ENCODE measurements at regions not wholly inside any gene's neighbourhood (a gene's known extent, or its start where the extent isn't known, plus 50 kb on each side); places are given as distances from the start of the nearest gene placed in this dataset.

DNA sequence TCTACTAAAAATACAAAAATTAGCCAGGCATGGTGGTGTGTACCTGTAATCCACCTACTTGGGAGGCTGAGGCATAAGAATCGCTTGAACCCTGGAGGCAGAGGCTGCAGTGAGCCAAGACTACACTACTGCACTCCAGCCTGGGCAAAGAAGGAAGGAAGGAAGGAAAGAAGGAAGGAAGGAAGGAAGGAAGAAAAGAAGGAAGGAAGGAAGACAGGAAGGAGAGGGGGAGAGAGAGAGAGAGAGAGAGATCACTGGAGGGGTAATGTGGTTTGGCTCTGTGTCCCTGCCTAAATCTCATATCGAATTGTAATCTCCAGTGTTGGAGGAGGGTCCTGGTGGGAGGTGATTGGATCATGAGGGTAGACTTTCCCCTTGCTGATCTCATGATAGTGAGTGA lies 165.5 kb downstream of the KCTD15 start:
- Histone ChIP-seq H3K27me3 (replicated peaks; ENCODE audit: control insufficient read depth, insufficient read depth, low read length) (no peaks in the 10 kb centered on the region), H3K4me3 (ENCODE audit: low read depth, low read length) (no peak overlapping the region), H3K4me1 (no peaks in the 10 kb centered on the region), H3K9me3 (no peaks in the 10 kb centered on the region), H3K36me3 (ENCODE audit: control insufficient read depth, insufficient read depth, low read length) (no peaks in the 10 kb centered on the region)
- no peaks in the 10 kb centered on the region for H3K4me1 Mint-ChIP-seq (ENCODE audit: low read depth, unreplicated experiment)
- no peak overlapping the region for H3K4me3 Mint-ChIP-seq (ENCODE audit: unreplicated experiment)
- H3K9me3 Mint-ChIP-seq (ENCODE audit: unreplicated experiment): peaks cover 21% of the 10 kb centered on the region
- H3K27ac Mint-ChIP-seq (ENCODE audit: unreplicated experiment): no peak overlapping the region
- BruUV-seq (replicated peaks): no TSS peak
- TF ChIP-seq, protein P1, sequence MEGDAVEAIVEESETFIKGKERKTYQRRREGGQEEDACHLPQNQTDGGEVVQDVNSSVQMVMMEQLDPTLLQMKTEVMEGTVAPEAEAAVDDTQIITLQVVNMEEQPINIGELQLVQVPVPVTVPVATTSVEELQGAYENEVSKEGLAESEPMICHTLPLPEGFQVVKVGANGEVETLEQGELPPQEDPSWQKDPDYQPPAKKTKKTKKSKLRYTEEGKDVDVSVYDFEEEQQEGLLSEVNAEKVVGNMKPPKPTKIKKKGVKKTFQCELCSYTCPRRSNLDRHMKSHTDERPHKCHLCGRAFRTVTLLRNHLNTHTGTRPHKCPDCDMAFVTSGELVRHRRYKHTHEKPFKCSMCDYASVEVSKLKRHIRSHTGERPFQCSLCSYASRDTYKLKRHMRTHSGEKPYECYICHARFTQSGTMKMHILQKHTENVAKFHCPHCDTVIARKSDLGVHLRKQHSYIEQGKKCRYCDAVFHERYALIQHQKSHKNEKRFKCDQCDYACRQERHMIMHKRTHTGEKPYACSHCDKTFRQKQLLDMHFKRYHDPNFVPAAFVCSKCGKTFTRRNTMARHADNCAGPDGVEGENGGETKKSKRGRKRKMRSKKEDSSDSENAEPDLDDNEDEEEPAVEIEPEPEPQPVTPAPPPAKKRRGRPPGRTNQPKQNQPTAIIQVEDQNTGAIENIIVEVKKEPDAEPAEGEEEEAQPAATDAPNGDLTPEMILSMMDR (IDR thresholded peaks at IDR 0.05; ENCODE audit: insufficient read depth in 1 of 2, low read depth in 1 of 2, low read length in 1 of 2, severe bottlenecking in 1 of 2, unreplicated experiment in 1 of 2): no peak
- intact Hi-C loops (cut with micrococcal nuclease; ENCODE audit: unreplicated experiment): no loop called here
- CTCF ChIA-PET: no interaction called here
- H3K36me3 Mint-ChIP-seq (ENCODE audit: insufficient read depth, unreplicated experiment): no peaks in the 10 kb centered on the region
- H3K27me3 Mint-ChIP-seq (ENCODE audit: insufficient read depth, unreplicated experiment): peaks cover 42% of the 10 kb centered on the region
- DNase-seq: no peak
- POLR2A ChIA-PET: no interaction called here

DNA sequence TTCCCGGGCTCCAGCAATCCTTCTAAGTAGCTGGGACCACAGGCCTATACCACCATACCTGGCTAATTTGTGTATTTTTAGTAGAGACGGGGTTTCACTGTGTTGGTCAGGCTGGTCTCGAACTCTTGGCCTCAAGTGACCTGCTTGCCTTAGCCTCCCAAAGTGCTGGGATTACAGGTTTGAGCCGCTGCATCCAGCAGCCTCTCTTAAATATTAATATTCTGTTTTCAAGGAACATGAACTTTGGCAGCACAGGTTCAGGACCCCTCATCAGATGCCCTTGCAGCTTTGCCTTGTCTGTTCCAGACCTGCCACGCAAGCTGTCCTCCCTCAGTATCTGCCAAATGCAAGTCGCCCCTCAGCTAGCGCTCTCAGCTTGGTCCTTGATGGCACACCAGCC lies 166.8 kb downstream of the KCTD15 start:
- intact Hi-C loops (cut with micrococcal nuclease; ENCODE audit: unreplicated experiment): no loop called here
- H3K9me3 Mint-ChIP-seq (ENCODE audit: unreplicated experiment): peaks cover 24% of the 10 kb centered on the region
- no peaks in the 10 kb centered on the region for H3K27me3 ChIP-seq (replicated peaks; ENCODE audit: control insufficient read depth, insufficient read depth, low read length)
- no peaks in the 10 kb centered on the region for H3K36me3 ChIP-seq (ENCODE audit: control insufficient read depth, insufficient read depth, low read length)
- H3K4me3 ChIP-seq (ENCODE audit: low read depth, low read length): no peak overlapping the region
- H3K4me1 Mint-ChIP-seq (ENCODE audit: low read depth, unreplicated experiment): no peaks in the 10 kb centered on the region
- H3K9me3 ChIP-seq: no peaks in the 10 kb centered on the region
- TF ChIP-seq, protein P1 (IDR thresholded peaks at IDR 0.05; ENCODE audit: insufficient read depth in 1 of 2, low read depth in 1 of 2, low read length in 1 of 2, severe bottlenecking in 1 of 2, unreplicated experiment in 1 of 2): no peak
- H3K4me1 ChIP-seq: no peaks in the 10 kb centered on the region
- no peaks in the 10 kb centered on the region for H3K36me3 Mint-ChIP-seq (ENCODE audit: insufficient read depth, unreplicated experiment)
- H3K27ac Mint-ChIP-seq (ENCODE audit: unreplicated experiment): no peak overlapping the region
- no peak for DNase-seq
- ChIA-PET CTCF (interaction anchor here (0.6 kb wide), 2 partner anchors 19 to 171 kb away, joined by 3 read pairs; no protein-coding TSS in a partner anchor), POLR2A (interaction anchor here (0.6 kb wide), 1 partner anchor 203 kb away, joined by 4 read pairs; no protein-coding TSS in a partner anchor)
- H3K4me3 Mint-ChIP-seq (ENCODE audit: unreplicated experiment): no peak overlapping the region
- BruUV-seq (replicated peaks): no TSS peak
- H3K27me3 Mint-ChIP-seq (ENCODE audit: insufficient read depth, unreplicated experiment): peaks cover 35% of the 10 kb centered on the region

DNA sequence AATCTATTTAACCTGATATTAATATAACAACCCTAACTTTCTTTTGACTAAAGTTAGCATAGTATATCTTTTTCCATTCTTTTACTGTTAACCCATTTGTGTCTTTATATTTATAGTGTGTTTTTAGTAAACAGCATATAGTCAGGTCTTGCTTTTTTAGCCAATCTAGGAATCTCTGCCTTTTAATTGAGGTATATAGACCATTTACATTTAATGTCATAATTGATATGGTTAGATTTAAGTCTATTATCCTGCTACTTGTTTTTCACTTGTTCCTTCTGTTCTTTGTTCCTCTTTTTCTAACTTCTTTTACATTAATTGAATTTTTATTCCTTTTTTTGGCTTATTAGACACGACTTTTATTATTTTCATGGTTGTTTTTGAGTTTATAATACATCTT lies 174.4 kb downstream of the KCTD15 start:
- no peaks in the 10 kb centered on the region for H3K36me3 ChIP-seq (ENCODE audit: control insufficient read depth, insufficient read depth, low read length)
- H3K36me3 Mint-ChIP-seq (ENCODE audit: insufficient read depth, unreplicated experiment): no peaks in the 10 kb centered on the region
- TF ChIP-seq, protein P1 (IDR thresholded peaks at IDR 0.05; ENCODE audit: insufficient read depth in 1 of 2, low read depth in 1 of 2, low read length in 1 of 2, severe bottlenecking in 1 of 2, unreplicated experiment in 1 of 2): no peak
- no peak overlapping the region for H3K27ac Mint-ChIP-seq (ENCODE audit: unreplicated experiment)
- CTCF ChIA-PET: no interaction called here
- no peak overlapping the region for H3K4me3 Mint-ChIP-seq (ENCODE audit: unreplicated experiment)
- H3K9me3 Mint-ChIP-seq (ENCODE audit: unreplicated experiment): peaks cover 45% of the 10 kb centered on the region
- H3K4me3 ChIP-seq (ENCODE audit: low read depth, low read length): no peak overlapping the region
- no TSS peak for BruUV-seq (replicated peaks)
- no peaks in the 10 kb centered on the region for H3K4me1 ChIP-seq
- peaks cover 13% of the 10 kb centered on the region for H3K9me3 ChIP-seq
- peaks cover 13% of the 10 kb centered on the region for H3K27me3 Mint-ChIP-seq (ENCODE audit: insufficient read depth, unreplicated experiment)
- H3K4me1 Mint-ChIP-seq (ENCODE audit: low read depth, unreplicated experiment): no peaks in the 10 kb centered on the region
- H3K27me3 ChIP-seq (replicated peaks; ENCODE audit: control insufficient read depth, insufficient read depth, low read length): no peaks in the 10 kb centered on the region; the same call in 1 of the 2 replicates
- intact Hi-C loops (cut with micrococcal nuclease; ENCODE audit: unreplicated experiment): no loop called here
- no peak for DNase-seq
- POLR2A ChIA-PET: no interaction called here

Measured in Caco-2 (cell line).